Right atrium auricular region (tissue), 2 donors: ENCODE measurements at regions not wholly inside any gene's neighbourhood (a gene's known extent, or its start where the extent isn't known, plus 50 kb on each side); places are given as distances from the start of the nearest gene placed in this dataset.

Source experiments
- DNase-seq: peaks from one replicate; pipeline ENCODE4 v3.0.0-alpha.2; 2019; ENCODE audit warnings: low spot score
- H3K27ac ChIP-seq, 2 donors: fragments of 200-600 bp; sonication (generic); 1 replicate in 1 of 2; 2 replicates in 1 of 2; pipeline ENCODE4 v1.5.1; 2016 to 2019
- H3K27me3 ChIP-seq, 2 donors: fragments of 200-600 bp; sonication (generic); one replicate each; pipeline versions ENCODE4 v1.5.1 to v1.6.0; 2017 to 2019
- H3K36me3 ChIP-seq: fragments of 200-600 bp; sonication (generic); one replicate; pipeline ENCODE4 v1.5.1; 2016
- H3K4me1 ChIP-seq, 2 donors: fragments of 200-600 bp; sonication (generic); one replicate each; pipeline versions ENCODE4 v1.5.1 to v1.6.0; 2017 to 2019
- H3K4me3 ChIP-seq, 2 donors: fragments of 200-600 bp; sonication (generic); 1 replicate in 1 of 2; 2 replicates in 1 of 2; pipeline ENCODE4 v1.5.1; 2017 to 2019; ENCODE audit warnings: mild to moderate bottlenecking in 1 of 2, moderate library complexity in 1 of 2
- H3K9me3 ChIP-seq, 2 donors: fragments of 200-600 bp; sonication (generic); one replicate each; pipeline ENCODE4 v1.5.1; 2019
- TF ChIP-seq, protein P1 (sequence below), 2 donors: fragments of 200-600 bp; sonication (generic); IDR thresholded peaks; one replicate each; pipeline ENCODE4 v1.5.1; 2019; ENCODE audit warnings: antibody characterized with exemption in 2 of 2

DNA sequence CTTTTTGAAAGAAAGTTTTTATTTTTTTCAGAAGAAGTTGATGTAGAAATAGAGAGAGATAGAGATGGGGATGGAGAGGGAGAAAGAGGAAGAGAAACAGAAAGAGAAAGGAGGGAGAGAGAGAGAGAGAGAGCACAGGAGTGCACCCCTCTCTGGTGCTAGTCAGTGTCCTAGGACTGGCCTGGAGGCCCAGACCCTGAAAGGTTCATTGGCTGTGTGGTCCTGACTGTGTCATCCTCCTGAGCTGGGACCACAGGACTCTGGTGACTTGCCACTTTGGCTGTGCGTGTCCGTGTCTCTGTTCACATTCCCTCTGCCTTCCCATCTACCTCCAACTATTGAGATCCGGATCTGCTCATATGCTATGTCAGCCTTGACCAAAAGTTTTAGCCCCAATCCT, 62.1 kb upstream of the SHH start:
- Histone ChIP-seq H3K36me3 (no peaks in the 10 kb centered on the region), H3K4me3 (no peak overlapping the region), H3K27me3 (no peaks in the 10 kb centered on the region), H3K4me1 (no peaks in the 10 kb centered on the region), H3K9me3 (no peaks in the 10 kb centered on the region), H3K27ac (no peak overlapping the region)
- no peak for DNase-seq
- TF ChIP-seq, protein P1, sequence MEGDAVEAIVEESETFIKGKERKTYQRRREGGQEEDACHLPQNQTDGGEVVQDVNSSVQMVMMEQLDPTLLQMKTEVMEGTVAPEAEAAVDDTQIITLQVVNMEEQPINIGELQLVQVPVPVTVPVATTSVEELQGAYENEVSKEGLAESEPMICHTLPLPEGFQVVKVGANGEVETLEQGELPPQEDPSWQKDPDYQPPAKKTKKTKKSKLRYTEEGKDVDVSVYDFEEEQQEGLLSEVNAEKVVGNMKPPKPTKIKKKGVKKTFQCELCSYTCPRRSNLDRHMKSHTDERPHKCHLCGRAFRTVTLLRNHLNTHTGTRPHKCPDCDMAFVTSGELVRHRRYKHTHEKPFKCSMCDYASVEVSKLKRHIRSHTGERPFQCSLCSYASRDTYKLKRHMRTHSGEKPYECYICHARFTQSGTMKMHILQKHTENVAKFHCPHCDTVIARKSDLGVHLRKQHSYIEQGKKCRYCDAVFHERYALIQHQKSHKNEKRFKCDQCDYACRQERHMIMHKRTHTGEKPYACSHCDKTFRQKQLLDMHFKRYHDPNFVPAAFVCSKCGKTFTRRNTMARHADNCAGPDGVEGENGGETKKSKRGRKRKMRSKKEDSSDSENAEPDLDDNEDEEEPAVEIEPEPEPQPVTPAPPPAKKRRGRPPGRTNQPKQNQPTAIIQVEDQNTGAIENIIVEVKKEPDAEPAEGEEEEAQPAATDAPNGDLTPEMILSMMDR (IDR thresholded peaks at IDR 0.05), result no peak

DNA sequence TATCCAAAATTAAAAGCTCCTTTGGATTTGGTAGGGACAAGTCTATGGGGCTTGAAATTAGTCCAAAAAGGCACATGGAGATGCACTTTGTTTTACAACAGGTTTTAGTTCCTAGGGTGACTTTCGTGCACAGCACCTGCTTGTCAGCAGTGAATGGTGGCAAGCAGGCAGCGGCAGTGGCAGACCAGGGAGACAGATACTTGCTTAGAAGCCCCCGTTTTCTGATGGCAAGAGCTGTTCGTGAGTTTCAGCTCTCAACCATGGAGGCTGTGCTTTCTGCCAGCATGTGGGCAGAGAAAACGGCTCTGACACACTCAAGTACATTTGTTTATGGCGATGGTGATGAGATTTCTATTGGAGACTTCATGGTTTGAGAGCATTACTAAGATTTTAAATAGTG, 61.7 kb upstream of the SHH start:
- no peaks in the 10 kb centered on the region for H3K9me3 ChIP-seq
- H3K27me3 ChIP-seq, result no peaks in the 10 kb centered on the region
- H3K4me1 ChIP-seq, result no peaks in the 10 kb centered on the region
- TF ChIP-seq, protein P1 (IDR thresholded peaks at IDR 0.05), result no peak
- no peak overlapping the region for H3K4me3 ChIP-seq
- no peak overlapping the region for H3K27ac ChIP-seq
- no peaks in the 10 kb centered on the region for H3K36me3 ChIP-seq
- DNase-seq, result no peak

DNA sequence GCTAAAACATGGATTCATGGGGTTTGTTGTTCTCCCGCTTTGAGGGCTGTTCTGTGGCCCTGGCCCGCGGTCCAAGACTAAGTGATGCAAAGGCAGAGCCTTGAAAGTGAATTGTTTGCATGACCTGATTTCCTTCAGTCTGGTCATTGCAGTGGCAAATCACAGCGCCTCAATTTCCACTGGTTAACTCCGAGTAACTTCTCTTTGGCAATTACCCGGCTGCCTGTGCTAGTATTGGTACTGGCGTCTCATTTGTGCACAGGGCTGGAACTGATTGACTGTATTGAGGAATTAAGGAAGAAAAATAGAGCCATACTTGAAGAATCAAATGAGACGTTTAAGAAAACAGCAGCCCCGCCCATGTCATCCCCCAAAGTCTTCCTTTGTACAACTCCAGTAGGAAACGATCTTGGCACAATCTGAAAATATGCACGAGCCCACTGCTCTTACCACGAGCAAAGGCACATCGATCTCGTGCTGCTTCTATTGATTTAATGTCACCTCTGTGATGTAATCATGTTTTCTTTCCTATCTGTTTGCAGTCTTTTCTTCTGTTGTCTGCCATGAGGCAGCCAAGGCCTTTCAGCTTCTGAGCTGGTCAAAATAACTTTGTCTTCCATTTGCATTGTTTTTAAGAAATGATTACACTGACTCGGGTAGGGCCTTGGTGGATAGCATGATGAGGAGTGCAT, 60.6 kb upstream of the SHH start:
- Histone ChIP-seq H3K4me3 (no peak overlapping the region), H3K36me3 (no peaks in the 10 kb centered on the region), H3K4me1 (no peaks in the 10 kb centered on the region), H3K9me3 (no peaks in the 10 kb centered on the region), H3K27me3 (no peaks in the 10 kb centered on the region), H3K27ac (no peak overlapping the region)
- TF ChIP-seq, protein P1 (IDR thresholded peaks at IDR 0.05), result no peak
- no peak for DNase-seq

DNA sequence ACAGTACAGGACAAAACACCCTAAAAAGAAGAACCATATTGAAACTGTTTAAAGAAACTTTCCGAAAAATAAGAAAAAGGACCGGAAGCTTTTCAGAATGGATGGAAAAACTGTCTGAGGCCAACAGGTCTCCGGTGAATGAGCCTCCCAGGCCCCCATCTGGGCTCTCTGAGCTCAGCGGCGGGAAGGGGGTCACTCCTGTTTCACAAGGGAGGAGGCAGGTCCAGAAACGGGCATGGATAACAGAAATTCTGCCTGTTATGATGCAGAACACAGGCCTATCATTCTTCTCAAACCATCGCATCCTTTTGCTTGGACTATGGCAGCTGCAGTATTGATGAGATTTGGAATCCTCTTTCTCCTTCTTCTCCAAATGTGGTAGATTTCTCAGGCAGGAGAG, 58.9 kb upstream of the SHH start:
- no peak for DNase-seq
- Histone ChIP-seq H3K27me3 (no peaks in the 10 kb centered on the region), H3K36me3 (no peaks in the 10 kb centered on the region), H3K4me3 (no peak overlapping the region), H3K27ac (no peak overlapping the region), H3K9me3 (no peaks in the 10 kb centered on the region), H3K4me1 (no peaks in the 10 kb centered on the region)
- TF ChIP-seq, protein P1 (IDR thresholded peaks at IDR 0.05), result no peak

DNA sequence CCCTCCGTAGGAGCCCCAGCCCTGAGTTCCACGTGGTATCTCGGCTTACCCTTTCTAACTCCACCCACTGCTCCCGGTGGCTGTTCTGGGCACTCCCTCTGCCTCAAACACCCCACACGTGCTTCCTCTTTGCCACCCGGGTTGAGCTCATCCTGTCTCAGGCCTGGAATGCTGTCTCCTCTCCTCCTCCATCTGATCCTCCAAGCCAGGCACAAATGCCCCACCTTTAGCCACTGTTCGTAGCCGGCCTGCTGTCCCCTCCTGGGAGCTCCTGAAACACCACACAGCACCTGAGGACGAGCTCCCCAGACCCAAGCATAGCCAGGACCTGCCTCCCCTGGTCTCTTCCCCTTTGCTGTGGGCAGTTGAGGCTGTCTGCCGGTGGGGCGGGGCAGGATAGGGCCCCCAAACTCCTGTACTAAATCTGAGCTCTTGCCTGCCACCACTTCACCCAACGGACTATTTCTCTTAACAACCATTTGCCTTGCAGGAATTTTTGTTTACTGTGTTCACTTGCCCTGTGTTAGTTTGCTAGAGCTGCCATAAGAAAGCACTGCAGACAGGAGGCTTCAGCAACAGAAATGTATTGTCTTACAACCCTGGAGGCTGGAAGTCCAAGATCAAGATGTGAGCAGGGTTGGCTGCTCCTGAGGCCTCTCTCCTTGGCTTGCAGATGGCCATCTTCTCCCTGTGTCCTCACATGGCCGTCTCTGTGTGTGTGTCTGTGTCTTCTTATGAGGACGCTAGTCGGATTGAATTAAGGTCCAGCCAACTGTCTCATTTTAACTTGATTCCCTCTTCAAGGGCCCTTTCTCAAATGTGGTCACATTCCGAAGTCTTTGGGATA, 58.3 kb upstream of the SHH start:
- Histone ChIP-seq H3K27ac (no peak overlapping the region), H3K27me3 (no peaks in the 10 kb centered on the region), H3K4me3 (no peak overlapping the region), H3K4me1 (no peaks in the 10 kb centered on the region), H3K36me3 (no peaks in the 10 kb centered on the region), H3K9me3 (no peaks in the 10 kb centered on the region)
- TF ChIP-seq, protein P1 (IDR thresholded peaks at IDR 0.05), result no peak
- no peak for DNase-seq
